ENCODE measurements at regions not wholly inside any gene's neighbourhood (a gene's known extent, or its start where the extent isn't known, plus 50 kb on each side); places are given as distances from the start of the nearest gene placed in this dataset.
"Not testable (repeated sequence)": the region's sequence is repeated elsewhere in the genome, so short reads cannot be mapped to it uniquely, and the experiment has no call there.

GRCh38 chr13:85141401-85141800 lies 657.8 kb downstream of the SLITRK6 start:
- in situ Hi-C loops (cut with HindIII; ENCODE audit: low sequenced_read_pairs) = no loop called here

- in situ Hi-C loops (cut with HindIII; ENCODE audit: low sequenced_read_pairs) = no loop called here
Observed at GRCh38 chr13:85140192-85140591, 659.0 kb downstream of the SLITRK6 start.

DNA sequence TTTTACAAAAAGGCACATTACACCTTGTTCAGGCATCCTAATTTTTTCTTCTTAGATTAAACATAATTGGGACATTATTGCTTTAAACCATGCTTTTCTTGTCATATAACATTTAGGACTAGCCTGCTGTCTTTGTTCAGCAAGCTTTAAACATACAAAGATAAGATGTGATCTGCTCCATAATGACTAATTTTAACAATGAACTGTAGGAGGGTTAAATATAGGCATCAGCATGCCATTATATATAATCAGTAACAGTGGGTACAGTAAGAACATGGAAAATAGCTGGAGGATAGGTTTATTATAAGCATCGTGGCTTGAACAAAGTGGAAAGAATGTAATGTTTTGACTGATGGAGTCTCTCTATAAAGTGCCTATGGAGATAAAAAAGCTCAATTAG lies 661.7 kb downstream of the SLITRK6 start:
- in situ Hi-C loops (cut with HindIII; ENCODE audit: low sequenced_read_pairs) = no loop called here

DNA sequence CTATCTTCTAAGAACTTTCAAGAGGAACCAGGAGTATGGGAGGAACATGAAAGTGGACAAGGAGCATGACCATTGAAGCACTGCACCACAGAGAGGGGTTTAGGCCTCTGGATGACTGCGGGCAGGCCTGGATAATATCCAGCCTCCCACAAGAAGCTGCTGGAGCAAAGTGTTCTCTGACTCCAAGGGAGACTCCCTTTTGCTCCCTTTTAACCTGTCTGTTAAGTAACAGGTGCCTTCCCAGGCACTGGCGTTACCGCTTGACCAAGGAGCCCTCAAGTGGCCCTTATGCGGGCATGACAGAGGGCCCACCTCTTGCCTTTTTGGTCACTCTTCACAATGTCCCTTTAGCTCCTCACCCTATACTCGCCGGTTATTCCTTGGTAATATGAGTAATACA lies 666.2 kb downstream of the SLITRK6 start:
- in situ Hi-C loops (cut with HindIII; ENCODE audit: low sequenced_read_pairs) = no loop called here

GRCh38 chr13:85123501-85123900 lies 675.7 kb downstream of the SLITRK6 start:
- in situ Hi-C loops (cut with HindIII; ENCODE audit: low sequenced_read_pairs) = not testable (repeated sequence)

DNA sequence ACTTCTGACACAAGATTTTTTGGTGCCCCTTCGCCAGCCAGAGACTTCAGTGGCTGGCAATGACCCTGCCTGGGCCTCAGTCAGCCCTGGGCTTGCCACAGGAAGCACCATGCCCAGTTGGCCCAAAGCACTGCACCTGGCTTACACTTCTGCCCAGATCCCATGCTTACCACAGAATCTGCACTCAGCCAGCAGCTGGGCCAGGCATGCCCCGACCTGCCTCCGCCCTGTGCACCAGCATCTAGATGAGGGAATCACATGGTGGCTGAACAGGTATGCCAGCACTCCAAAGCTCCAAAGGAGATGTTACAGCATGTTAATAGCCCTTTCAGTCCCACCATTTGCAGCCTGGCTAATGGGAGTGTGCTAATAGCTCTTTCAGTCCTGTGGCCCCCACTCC lies 690.9 kb downstream of the SLITRK6 start:
- in situ Hi-C loops (cut with HindIII; ENCODE audit: low sequenced_read_pairs) = no loop called here

DNA sequence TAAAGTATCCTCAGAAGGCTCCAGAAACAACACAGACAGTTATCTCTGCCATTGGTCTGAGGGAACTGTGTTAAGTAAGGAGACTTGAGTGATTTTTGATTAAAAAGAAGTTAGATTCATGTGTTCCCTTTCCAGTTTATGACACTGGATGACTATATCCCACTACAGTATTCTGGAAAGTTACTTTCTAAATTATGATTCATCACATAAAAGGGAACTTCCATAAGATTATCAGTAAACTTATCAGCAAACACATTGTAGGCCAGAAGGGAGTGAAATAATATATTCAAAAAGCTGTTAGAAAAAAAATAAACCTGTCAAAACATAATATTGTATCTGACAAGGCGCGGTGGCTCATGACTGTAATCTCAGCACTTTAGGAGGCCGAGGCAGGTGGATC lies 700.0 kb downstream of the SLITRK6 start:
- in situ Hi-C loops (cut with HindIII; ENCODE audit: low sequenced_read_pairs) = no loop called here

- in situ Hi-C loops (cut with HindIII; ENCODE audit: low sequenced_read_pairs) = no loop called here
Observed at GRCh38 chr13:85095418-85096272, 703.6 kb downstream of the SLITRK6 start.

GRCh38 chr13:85093808-85094207 lies 705.4 kb downstream of the SLITRK6 start:
- in situ Hi-C loops (cut with HindIII; ENCODE audit: low sequenced_read_pairs) = no loop called here

DNA sequence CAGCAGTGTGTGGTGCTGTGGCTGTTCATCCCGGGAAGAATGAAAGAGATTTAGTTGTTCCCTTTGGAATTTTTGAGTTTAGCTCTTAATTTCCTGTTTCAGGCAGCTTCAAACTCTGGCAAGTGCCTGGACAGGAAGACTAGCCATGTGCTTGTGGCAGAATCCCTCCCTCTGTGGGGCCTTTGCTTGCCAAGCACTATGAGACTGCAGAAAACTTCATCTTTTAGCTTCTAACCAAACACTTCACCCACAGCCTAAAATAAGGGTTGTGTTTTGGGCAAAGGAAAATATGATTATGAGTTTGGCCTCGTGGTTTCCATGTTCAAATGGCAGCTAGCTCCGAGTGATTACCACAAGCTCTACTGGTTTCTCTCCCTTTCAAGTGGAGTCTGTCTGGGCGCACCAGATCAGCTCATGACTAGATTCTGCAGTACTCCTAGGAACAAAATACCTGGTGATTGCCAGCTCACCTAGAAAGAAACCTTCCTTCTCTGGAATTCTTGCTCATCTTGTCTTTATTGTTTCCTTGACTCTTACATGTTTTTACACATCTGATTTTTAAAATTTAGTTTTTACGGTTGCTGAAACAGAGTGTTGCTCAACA lies 707.5 kb downstream of the SLITRK6 start:
- in situ Hi-C loops (cut with HindIII; ENCODE audit: low sequenced_read_pairs) = no loop called here

GRCh38 chr13:85089186-85089585 lies 710.0 kb downstream of the SLITRK6 start:
- in situ Hi-C loops (cut with HindIII; ENCODE audit: low sequenced_read_pairs) = no loop called here

DNA sequence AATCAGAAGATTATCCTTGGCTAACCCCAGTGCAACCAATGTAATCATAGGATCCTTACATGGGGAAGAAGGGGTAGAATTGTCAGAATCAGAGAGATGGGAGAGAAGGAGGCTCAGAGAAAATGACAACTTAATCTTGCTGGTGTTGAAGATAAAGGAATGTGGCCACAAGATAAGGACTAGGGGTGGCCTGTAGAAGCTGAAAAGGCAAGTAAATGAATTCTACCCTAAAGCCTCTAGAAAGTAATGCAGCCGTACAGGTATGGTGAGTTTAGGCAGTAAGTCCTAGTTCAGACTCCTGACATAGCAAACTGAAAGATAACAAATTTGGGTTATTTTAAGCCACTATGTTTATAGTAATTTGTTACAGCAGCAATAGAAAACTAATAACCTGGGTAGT lies 718.5 kb downstream of the SLITRK6 start:
- in situ Hi-C loops (cut with HindIII; ENCODE audit: low sequenced_read_pairs) = no loop called here

DNA sequence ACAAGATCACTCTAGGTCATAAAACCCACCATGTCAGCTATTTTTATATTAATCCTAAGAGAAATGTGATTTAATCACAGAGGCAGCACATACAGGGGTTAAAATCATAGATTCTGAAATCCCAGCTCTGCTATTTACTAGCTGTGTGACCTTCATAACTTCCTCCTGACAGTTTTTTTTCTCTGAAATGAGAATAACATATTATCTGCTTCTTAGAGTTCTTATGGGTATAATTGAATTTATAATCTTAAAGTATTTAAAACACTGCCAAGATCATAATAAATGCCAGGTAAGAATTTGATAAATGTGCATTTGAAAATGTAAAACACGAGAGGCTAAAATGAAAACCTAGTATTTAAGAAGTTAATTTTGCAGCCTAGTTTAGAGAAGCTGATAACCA lies 722.9 kb downstream of the SLITRK6 start:
- in situ Hi-C loops (cut with HindIII; ENCODE audit: low sequenced_read_pairs) = no loop called here

- in situ Hi-C loops (cut with HindIII; ENCODE audit: low sequenced_read_pairs) = no loop called here
Observed at GRCh38 chr13:85074543-85075313, 724.5 kb downstream of the SLITRK6 start.

DNA sequence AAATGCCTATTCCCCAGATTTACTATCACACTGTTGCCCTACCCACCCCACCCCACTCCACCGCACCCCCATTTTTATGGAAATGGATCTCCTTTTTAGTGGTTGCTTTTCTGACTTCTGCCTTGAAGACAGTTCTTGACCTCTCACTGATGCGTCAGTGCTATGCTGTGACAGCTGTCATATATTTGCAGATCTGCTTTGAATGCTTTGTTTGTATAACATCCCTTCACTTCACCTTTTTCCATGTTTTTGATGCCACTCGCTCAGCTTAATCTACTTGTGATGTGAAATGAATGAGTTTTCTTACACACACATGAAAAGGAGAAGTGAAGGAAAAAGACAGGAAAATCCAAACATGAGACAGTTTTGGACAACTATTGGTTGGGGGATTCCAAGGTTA lies 731.0 kb downstream of the SLITRK6 start:
- in situ Hi-C loops (cut with HindIII; ENCODE audit: low sequenced_read_pairs) = no loop called here

DNA sequence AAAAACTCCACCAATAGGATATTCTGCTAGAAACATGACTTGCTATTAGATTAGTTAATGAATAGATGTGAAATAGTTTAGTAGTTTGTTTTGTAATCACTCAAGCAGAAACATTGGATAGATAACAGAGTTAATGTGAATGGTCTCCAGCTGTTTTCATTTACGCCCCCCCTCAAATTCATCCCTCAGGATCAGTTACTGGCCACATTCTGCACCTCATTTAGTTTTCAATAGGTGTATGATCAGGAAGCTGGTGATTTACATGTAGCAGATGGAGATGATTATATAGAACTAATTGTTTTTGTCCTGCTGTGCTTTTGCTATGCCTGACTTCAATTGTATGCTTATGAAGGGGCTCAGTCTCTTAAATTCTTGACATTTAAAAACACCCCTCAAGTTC lies 759.0 kb downstream of the SLITRK6 start:
- in situ Hi-C loops (cut with HindIII; ENCODE audit: low sequenced_read_pairs) = no loop called here

- in situ Hi-C loops (cut with HindIII; ENCODE audit: low sequenced_read_pairs) = no loop called here
Observed at GRCh38 chr13:85031771-85032170, 767.4 kb downstream of the SLITRK6 start.

DNA sequence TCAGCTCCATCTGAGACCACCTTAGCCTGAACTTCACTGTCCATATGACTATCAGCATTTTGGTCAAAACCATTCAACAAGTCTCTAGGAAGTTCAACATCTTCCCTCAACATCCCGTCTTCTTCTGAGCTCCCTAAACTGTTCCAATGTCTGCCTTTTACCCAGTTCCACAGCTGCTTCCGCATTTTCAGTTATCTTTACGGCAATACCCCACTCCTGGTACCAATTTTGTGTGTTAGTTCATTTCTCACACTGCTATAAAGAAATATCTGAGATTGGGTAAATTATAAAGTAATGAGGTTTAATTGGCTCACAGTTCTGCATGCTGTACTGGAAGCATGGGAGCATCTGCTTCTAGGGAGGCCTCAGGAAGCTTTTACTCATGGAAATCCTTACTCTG lies 771.2 kb downstream of the SLITRK6 start:
- in situ Hi-C loops (cut with HindIII; ENCODE audit: low sequenced_read_pairs) = no loop called here

GRCh38 chr13:85019121-85019520 lies 780.1 kb downstream of the SLITRK6 start:
- in situ Hi-C loops (cut with HindIII; ENCODE audit: low sequenced_read_pairs) = no loop called here

DNA sequence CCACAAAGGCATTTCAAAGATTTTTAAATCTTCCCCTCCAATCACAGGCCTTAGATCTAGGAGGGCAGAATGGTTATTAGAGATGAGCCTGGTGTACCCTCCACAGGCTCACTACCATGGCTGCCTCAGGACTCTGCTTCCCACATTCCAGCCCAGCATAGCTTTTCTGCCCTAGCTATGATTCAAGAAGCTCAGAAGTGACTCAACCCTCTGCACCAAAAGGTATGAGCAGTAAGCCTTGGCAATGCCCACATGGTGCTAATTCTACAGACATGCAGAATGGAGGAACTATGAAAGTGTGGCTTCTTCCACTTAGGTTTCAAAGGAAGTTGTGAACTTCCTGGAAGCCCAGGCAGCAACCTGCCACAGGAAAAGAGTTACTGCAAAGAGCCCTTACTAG lies 786.2 kb downstream of the SLITRK6 start:
- in situ Hi-C loops (cut with HindIII; ENCODE audit: low sequenced_read_pairs) = no loop called here

- in situ Hi-C loops (cut with HindIII; ENCODE audit: low sequenced_read_pairs) = no loop called here
Observed at GRCh38 chr13:85009447-85009846, 789.8 kb downstream of the SLITRK6 start.

- in situ Hi-C loops (cut with HindIII; ENCODE audit: low sequenced_read_pairs) = no loop called here
Observed at GRCh38 chr13:84999252-84999651, 800.0 kb downstream of the SLITRK6 start.

Measured in DLD1 (cell line).